ENCODE measurements at regions not wholly inside any gene's neighbourhood (a gene's known extent, or its start where the extent isn't known, plus 50 kb on each side); places are given as distances from the start of the nearest gene placed in this dataset.
"Not testable (repeated sequence)": the region's sequence is repeated elsewhere in the genome, so short reads cannot be mapped to it uniquely, and the experiment has no call there.

DNA sequence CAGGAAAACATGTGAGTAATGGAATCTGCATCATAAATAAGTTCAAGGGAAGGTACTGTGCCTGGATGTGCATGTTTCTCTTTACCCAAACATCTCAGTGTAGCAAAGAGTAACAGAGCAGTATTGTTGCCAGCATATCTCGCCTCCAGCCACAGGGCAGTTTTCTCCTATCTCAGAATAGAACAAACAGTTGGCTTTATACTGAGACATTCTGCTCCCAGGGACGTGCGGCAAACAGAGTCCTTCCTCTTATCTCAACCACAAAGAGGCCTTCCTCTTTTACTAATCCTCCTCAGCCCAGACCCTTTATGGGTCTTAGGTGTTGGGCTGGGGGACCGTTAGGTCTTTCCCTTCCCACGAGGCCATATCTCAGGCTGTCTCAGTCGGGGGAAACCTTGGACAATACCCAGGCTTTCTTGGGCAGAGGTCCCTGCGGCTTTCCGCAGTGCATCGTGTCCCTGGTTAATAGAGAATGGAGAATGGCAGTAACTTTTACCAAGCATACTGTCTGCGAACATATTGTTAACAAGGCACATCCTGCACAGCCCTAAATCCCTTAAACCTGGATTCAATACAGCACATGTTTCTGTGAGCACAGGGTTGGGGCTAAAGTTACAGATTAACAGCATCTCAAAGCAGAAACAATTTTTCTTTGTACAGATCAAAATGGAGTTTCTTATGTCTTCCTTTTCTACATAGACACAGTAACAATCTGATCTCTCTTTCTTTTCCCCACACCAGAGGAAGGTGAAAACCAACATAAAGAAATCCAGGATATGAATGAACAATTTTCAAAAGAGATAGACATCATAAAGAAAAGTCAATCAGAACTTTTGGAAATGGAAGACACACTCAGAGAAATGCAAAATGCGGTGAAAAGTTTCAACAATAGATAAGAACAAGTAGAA, 181.9 kb upstream of the KYNU start:
- TF ChIP-seq, protein P1, sequence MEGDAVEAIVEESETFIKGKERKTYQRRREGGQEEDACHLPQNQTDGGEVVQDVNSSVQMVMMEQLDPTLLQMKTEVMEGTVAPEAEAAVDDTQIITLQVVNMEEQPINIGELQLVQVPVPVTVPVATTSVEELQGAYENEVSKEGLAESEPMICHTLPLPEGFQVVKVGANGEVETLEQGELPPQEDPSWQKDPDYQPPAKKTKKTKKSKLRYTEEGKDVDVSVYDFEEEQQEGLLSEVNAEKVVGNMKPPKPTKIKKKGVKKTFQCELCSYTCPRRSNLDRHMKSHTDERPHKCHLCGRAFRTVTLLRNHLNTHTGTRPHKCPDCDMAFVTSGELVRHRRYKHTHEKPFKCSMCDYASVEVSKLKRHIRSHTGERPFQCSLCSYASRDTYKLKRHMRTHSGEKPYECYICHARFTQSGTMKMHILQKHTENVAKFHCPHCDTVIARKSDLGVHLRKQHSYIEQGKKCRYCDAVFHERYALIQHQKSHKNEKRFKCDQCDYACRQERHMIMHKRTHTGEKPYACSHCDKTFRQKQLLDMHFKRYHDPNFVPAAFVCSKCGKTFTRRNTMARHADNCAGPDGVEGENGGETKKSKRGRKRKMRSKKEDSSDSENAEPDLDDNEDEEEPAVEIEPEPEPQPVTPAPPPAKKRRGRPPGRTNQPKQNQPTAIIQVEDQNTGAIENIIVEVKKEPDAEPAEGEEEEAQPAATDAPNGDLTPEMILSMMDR (IDR thresholded peaks at IDR 0.05) = not testable (repeated sequence)
- not testable (repeated sequence) for TF ChIP-seq EZH2 (IDR thresholded peaks at IDR 0.05; ENCODE audit: borderline replicate concordance, insufficient read depth, low read depth, low read length, poor library complexity, severe bottlenecking)

All from B cell (primary cell).